ENCODE measurements at regions not wholly inside any gene's neighbourhood (a gene's known extent, or its start where the extent isn't known, plus 50 kb on each side); places are given as distances from the start of the nearest gene placed in this dataset.

DNA sequence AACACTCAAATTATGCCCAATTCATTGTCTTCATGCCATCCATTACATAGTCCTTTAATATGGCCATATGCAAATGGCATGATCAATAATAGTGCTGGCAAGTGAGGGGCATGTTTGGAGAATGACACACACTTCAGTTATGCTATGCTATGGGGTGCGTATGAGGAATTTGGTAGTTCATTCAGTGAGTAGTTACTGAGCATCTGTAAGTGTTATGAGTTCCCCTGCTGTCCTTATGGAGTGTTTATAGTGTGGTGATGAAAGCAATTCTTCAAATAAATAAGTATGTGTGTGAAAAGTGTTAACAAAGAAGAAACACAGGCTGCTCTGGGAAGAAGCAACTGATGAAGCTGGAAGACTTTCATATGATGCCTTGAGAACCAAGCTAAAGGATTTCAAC, 383.7 kb upstream of the SLC14A2 start:
- no peak for DNase-seq

DNA sequence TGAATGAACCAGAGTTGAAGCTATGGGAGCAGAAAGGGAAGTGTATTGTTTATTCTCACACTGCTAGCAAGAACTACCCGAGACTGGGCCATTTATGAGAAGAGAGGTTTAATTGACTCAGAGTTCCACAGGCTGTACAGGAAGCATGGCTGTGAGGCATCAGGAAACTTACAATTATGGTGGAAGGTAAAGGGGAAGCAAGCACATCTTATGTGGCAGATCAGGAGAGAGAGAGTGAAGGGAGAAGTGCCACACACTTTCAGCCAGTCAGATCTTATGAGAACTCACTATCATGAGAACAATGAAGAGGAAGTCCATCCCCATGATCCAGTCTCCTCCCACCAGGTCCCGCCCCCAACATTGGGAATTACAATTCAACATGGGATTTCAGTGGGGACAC, 383.2 kb upstream of the SLC14A2 start:
- DNase-seq: no peak

DNA sequence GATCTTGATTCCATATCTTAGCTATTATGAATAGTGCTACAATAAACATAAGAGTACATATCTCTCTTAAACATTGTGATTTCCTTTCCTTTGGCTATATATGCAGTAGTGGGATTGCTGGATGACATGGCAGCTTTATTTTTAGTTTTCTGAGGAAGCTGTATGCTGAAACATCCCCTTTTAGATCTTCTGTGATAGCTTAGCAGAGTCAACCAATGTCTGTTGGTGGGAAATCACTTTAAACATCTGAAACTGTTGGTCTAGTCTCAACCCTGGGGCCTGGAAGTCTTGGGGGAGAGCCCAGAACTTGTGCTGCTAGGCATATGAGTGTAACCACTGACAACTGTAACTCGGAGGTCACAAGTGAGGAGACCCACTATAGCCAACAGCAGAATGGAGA, 378.6 kb upstream of the SLC14A2 start:
- no peak for DNase-seq

DNA sequence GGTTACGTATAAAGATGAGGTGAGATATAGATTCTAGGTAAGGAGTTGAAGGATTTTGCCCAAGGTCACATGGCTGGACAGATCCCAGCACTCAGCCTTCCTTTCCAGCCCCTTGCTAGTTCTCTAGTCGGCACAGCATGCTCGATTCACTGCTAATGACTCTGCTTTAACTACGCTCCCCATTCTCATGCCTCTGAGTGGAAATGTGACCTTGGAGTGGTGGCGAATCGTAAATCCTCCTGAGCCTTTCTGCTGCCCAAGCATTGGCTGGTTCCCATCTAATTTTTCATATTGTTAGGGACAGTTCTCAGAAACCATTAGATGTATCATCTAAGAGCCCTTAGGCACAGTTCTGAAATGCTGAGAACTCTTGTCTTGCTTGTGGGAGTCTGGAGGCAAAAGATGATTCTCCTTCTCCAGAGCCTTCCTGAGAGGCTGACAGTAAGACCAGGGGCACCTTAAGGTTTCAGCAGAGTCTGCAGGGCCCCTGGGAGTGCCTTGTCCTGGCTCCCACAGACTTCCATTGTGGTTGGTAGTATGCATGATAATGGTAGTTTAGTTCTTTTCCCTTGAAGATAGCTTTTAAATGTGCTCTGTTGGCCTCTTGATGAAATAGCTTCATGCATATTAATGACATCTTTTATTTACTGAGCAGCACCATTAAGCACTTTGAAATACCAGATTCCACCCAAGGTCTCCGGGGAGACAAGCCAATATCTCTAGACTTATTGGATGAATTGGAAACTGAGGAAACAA, 377.8 kb upstream of the SLC14A2 start:
- DNase-seq: no peak

DNA sequence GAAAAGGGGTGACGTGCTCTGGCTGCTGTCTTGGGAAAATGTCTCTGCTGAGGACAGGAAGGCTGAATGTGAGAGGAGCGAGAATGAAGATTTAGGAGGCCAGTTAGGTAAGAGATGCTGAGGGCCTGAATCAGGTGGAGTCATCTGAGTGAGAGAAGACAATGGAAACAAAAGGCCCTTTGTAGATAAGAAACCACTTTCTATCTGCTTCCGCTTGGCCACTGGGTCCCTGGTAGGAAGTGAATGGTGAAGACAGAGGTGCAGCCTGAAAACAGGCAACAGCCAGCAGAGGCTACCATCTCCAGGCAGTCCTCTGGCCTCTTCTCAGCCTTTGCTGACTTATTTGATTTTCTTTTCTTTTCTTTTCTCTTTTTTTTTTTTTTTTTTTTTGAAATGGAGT, 374.0 kb upstream of the SLC14A2 start:
- no peak for DNase-seq

DNA sequence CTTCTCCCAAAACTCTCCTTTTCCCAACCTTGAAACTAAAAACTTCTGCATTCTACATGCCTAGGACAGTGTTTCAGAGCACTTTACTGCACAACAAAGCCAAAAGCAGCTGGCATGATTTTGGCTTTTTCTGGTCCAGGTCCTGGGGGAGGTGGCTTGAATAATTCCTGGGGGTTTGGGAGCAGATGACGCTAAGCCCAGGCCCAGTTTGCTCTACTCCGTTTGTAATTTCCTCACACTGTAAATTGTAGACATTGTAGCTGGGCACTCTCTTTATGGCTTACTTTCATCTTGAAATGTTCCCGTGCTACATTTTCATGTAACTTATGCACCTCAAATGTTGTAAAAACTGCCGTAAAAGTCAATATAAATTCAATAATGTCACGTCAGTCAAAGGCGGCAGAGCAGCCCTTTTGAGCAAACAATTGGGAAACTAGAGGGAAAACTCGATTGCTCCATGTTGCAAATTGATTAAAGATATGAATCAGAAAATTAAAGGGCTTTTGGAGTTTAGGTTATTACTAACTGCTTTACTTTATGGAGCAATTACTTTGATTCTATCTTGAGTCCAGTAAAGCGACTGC, 373.2 kb upstream of the SLC14A2 start:
- no peak for DNase-seq

DNA sequence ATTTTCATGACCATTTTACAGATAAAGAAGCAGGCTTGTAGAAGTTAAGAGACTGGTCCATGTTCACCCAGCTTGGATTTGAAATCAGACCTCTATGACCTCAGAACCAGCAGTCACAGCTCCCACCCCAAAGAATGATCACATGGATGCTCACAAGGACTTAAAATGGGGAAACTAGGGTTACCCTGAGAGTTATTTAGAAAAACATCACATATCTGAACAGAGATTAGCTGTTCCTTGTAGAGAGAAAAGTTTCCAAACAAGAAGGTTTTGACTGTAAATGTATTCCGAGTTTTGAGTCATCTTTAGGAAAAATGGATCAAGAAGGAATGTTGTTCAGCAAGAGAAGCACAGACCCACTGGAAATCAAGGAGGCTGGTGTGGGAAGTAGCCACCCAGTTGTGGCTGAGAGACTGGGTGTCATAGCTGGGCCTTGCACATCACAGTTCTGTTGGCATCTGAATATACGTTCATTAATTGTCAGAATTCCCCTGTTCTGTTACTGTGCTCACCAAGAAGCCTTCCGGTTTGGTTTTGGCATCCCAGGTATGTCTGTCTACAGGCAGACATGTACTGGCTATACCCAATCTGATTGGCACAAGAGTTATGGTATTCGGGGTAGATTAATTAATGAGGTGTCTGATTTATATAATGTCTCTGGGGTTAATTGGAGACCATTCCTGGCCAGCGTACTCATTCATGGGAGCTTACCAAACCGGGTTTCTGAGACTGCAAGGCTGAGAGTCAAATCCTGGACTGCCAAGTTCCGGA, 371.8 kb upstream of the SLC14A2 start:
- no peak for DNase-seq

DNA sequence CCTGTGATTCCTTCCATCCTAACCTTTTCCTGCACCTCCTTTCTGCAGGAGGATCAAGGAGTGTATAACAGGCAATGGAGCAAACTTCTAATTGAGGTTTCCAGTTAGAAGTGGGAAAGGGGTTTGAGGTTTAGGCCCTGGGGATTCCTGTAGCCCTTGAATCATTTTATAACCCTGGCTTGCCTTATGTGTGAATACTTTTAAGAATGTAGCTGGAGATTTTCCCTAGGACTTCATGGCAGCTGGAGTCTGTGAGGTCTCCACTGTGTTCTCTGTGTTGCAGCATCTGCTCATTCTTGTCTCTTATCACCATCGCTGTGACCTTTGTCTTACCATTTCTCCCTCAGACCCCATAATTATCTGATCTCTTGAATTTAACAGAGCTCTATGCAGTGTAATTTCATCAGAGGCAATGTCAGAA, 370.2 kb upstream of the SLC14A2 start:
- no peak for DNase-seq

DNA sequence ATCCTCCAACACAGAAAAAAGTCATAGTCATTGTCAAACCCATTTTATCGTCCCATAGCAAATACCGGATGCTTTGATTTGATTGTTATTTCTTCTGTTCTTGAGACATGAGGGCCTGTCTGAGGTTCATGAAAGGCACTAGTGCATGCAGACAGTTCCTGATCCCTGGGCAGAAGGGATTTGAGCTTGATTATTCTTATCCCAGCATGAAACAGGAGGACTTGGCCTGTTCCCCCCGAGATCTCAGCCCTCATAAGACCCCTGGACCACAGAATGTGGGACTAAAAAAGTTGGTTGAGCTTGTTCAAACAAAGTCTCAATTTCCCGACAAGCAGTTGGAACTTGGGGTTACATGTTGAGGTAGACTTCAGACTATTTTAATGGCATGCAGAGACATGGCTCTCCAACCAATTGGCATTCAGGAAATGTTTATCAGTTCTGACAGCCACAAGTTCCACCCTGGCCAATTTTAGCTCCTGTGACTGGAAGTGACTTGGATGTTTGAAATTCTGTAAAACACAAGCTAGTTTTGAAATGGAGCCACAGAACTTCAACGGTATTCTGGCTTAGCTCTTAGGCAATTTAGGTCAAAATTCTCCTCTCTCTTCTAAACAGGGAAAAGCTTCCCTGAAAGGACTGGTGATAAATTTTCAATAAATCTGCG, 366.9 kb upstream of the SLC14A2 start:
- DNase-seq: no peak

DNA sequence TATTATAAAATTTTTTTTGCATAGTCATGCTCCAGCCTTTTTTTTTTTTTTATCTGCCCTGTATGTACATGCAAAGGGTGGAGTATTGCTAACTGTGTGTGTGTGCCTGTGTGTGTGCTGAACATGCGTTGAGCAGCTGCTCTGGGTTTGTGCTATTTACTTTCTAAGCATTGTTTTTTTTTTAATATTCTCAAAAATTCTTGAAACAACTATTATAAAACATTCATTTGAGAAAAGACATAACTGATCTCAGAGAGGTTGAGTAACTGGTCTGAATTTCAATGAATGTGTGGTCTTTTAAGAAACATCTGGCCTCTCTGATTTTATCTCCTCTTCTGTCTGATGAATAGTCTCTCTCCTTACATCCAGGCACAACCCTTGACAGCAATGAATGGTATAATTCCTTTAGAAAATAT, 366.0 kb upstream of the SLC14A2 start:
- DNase-seq: no peak

DNA sequence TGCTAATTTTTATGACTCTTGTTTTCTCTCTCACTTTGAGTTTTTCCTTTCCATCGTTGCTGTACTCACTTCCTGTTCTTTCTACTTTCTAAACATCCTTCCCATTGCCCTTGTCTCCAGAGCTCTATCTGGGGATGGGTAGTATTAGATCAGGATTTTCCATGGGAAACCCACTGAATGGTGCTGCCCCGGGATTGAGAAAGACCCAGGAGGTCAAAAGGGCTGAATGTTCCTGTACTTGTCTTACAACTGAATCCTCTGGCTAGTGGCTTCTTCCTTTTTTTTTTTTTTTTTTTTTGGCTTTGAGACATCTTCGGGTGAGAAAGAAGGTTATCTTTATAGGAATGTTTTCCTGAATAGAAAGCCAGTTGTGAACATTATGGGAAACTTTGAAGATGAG, 364.8 kb upstream of the SLC14A2 start:
- no peak for DNase-seq

DNA sequence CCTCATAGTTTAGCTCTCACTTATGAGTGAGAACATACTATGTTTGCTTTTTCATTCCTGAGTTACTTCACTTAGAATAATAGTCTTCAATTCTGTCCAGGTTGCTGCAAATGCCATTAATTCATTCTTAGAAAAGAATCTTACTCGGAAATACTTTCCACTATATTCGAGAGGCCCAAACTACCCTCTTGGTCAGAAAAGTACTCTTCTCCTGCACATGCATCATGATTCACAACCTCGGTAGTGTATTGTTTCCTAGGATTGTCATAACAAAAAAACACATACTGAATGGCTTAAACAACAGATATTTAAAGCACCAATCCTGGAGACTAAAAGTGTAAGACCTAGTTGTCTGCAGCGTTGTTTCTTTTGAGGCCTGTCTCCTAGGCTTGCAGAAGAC, 364.0 kb upstream of the SLC14A2 start:
- no peak for DNase-seq

DNA sequence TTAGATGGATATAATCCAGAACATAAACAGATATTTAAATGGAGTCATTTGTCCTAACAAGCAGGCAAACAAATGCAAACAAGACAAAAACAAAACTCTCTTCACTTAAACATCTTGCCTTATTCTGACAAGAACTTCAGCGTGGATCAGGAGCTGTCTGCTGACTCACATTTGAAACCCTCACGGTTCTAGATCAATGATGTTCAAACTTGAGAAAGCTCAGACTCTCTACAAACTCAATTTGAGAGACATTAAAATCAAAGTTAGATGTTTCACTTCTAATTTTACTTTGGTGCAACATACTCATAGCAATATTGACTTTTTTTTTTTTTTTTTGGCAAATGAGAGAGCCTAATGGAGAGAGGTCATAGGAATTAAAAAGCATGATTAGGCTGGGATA, 362.8 kb upstream of the SLC14A2 start:
- no peak for DNase-seq

DNA sequence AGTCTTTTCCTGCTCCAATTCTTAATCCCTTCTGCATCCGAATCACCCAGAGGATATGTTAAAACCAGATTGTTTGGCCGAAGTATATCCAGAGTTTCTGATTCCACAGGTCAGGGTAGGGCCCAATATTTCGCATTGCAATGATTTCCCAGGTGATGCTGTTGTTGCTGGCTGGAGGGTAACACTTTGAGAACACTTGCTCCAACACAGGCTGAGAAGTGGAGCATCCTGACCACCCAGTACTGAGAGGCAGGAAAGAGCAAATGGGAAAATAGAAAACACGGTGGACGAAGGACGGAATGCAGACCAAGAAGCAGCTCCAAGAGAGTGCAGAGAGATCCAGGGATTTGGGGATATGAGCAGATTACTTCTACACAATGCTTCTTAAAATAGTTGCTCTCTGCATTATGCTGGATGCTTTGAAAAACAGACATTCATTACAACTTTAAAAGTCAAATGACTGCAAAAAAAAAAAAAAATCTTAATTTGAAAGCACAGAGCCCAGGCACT, 362.2 kb upstream of the SLC14A2 start:
- no peak for DNase-seq

DNA sequence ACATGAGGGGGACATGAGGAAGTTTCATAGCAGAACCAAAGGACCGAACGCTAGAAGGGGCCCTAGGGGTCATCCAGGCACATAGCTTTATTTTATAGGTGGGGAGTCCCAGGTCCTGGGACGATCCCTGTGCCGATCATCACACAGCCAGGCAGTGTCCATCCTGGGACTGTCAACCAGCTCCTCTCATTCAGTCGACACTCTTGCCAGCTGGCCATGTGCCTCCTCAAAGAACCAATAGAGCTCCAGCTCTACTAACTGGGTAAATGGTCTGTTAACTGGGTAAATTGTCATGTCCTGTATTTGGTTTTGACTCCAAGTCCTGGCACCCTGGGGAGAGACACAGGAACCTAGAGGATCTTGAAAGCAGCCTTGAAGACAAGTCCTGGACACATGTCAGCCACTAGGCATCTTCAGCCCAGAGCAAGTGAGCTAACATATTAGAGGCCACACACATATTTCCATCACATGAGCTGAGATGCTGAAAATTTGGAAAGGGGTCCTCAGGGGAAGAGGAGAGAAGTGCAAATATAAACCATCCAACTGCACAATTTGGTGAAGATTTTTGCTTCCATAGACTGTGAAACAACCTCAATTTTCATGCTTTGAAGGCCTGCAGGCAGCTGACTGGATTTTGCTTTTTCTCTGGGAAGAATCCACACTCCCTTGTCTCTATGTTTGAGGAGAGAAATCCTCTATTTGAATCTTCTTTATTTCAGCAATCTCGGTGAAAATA, 361.1 kb upstream of the SLC14A2 start:
- no peak for DNase-seq

DNA sequence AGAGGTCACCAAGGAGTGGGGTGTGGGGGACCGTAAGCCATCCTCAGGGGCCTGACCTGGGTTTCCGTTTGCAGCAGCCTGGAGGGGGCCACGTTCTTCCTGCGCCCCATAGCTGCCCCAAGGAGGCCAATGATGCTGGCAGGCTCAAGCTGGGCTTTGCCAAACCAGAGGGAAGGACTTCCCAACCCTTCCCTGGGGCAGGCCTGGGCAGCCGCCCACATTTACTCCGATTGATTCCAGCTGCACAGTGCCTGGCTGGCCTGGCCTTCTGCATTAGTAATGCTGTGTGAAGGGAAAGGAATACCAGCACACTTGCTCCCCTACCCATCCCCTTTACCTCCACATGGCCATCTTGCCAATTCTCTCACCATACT, 360.6 kb upstream of the SLC14A2 start:
- no peak for DNase-seq

DNA sequence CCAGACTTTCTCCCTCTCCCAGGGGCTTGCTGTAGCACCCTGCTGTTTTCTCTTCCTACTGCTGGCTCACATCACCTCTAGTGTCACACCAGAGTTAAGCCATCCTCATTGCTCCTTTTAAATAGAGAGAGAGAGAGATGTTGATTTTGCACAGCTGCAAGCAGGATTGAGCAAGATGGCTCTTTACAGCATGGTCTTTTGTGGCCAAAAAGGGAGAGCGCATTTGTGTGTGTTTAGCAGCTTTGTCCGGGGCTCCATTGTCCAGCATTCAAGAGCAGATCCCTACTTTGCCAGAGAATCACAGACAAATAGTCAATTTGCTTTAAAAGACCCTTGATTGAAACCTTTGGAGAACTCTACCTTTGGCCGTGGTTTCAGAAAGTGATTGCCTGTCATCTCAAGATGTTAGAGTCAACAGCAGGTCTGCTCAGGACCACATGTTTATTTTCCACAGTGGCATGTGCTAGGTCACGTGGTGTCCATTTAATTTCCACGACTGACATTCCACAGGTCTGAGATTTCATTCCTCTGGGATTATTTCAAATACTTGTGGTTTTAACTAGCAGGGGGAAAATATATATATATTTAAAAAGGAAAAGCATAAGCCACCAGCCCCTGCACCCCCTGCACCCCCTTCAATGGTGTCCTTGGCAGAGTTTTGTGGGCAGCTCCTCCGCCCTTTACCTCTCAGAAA, 359.9 kb upstream of the SLC14A2 start:
- no peak for DNase-seq

DNA sequence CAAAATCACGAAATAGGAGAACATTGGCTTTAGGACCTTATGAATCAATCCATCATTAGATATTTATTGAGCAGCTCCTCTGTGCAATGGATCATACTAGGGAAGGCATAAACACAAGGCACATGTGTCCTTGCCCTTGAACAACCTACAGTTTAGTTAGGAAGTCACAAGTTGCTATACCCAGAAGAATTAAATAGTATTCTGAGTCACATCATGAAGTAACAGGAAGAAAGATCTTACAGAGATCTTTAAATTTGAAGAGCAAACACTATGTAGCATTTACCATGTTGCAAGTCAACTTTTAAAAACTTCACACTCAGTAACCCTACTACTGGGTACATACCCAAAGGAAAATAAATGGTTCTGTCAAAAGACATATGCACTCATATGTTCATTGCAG, 355.2 kb upstream of the SLC14A2 start:
- DNase-seq: no peak

DNA sequence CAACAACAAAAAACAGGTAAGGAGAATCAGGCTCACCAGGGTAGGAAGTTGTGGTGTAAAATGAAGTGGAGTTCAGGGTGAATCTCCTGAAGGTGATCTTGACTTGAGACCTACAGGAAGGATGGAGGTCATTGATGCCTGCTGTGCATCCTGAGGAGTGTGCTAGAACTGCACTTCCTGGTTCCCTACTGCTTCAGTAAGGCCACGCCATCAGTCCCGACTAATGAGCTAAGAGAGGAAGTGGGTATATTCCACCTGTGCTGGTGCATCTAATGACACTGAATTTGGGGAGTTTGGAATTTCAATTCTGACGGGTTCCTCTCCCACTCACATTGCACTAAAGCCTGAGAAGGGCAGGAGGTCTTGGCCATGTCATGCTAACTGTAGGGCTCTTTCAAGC, 349.3 kb upstream of the SLC14A2 start:
- no peak for DNase-seq

DNA sequence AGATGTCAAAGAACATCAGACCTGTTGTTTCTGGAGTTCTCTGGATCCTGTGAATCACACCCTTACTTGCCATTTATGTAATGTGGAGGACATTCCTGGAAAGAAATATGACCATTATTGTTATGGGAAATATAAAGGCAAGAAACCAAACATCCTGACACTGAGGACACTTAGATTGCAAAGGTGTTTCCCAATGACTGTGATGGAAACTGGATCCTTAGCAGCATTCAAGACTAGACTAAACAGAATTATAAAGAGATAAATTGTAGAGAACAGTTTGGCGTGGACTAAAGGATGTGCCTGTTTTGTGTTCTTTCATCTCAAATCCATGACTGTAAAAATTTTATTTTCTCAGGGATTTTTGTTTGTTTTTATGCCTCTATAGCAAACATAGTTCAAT, 347.7 kb upstream of the SLC14A2 start:
- DNase-seq: no peak

DNA sequence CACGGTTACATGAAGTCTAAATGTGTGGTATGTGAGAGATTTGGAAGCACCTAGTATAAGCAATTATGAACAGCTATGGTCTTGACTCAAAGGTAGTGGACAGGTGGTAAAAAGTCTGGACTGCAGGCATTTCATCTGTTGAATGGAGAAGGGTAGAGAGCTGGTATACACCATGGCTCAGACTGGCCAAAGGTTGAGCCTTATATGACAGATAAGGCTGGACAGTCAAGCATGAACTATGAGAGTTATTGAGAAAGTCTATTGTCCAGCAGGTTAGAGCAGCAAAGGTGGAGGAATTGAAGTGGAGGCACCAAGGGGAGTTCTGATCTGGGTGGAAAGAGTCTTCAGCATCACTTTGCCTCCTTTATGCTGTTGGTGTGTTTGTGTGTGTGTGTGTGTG, 346.7 kb upstream of the SLC14A2 start:
- no peak for DNase-seq

DNA sequence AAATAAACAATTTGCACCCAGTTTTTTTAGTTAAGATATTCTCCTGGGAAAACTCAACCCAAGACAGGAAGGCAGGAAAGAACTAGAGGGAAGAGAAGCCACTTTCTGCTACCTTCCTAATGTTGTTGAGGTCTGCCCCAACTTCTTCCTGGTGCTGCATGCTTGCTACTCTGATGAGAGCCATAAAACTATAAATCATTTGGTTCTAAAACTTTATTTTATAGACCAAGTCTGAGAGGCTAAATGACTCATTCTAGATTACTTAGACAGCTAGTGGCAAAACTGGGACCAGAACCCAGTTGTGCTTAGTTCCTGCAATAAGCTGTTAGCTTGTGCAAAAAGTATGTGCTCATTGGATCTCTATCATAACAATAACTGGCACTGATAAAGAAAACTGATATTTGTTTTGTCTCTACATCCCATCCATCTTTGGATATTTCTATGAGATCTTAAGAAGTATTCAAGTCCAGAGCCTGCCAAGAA, 344.9 kb upstream of the SLC14A2 start:
- DNase-seq: no peak

All from NCI-H1436 (cell line).